ENCODE measurements at regions not wholly inside any gene's neighbourhood (a gene's known extent, or its start where the extent isn't known, plus 50 kb on each side); places are given as distances from the start of the nearest gene placed in this dataset.
"Not testable (repeated sequence)": the region's sequence is repeated elsewhere in the genome, so short reads cannot be mapped to it uniquely, and the experiment has no call there.

GRCh38 chr10:37728830-37729229, 128.6 kb downstream of the ZNF248 start:
- no peak for DNase-seq (ENCODE audit: low spot score)
- Histone ChIP-seq H3K27me3 (ENCODE audit: control insufficient read depth in 4 of 4, insufficient read depth in 4 of 4, low read length in 3 of 4) (no peaks in the 10 kb centered on the region), H3K4me1 (ENCODE audit: control insufficient read depth in 4 of 4, insufficient read depth in 4 of 4, low read length in 3 of 4) (no peaks in the 10 kb centered on the region), H3K4me3 (ENCODE audit: low read depth in 1 of 3, low read length in 3 of 3) (no peak overlapping the region), H3K36me3 (ENCODE audit: control insufficient read depth in 4 of 4, insufficient read depth in 3 of 4, low read depth in 1 of 4, low read length in 3 of 4) (no peaks in the 10 kb centered on the region), H3K27ac (ENCODE audit: low read depth in 1 of 2, low read length in 2 of 2) (no peak overlapping the region), H3K9ac (ENCODE audit: low read depth in 1 of 2, low read length in 2 of 2) (no peak overlapping the region), H3K9me3 (ENCODE audit: control insufficient read depth in 4 of 4, low read length in 3 of 4) (peaks cover 0 to 1% (median 0%) of the 10 kb centered on the region in 4 donors)
- 85% methylated on average over 5 of the region's 5 CpGs for WGBS
- TF ChIP-seq YY1 (IDR thresholded peaks at IDR 0.05) (no peak), GABPA (IDR thresholded peaks at IDR 0.05 in 1 of 2, conservative IDR thresholded peaks at IDR 0.05 in 1 of 2) (no peak)

GRCh38 chr10:37727491-37728352, 129.7 kb downstream of the ZNF248 start:
- DNase-seq (ENCODE audit: low spot score) = no peak
- no peak overlapping the region for H3K27ac ChIP-seq (ENCODE audit: low read depth in 1 of 2, low read length in 2 of 2)
- H3K4me3 ChIP-seq (ENCODE audit: low read depth in 1 of 3, low read length in 3 of 3) = no peak overlapping the region
- TF ChIP-seq TAF1 (conservative IDR thresholded peaks at IDR 0.05) = no peak
- TF ChIP-seq FOXA2 (IDR thresholded peaks at IDR 0.05) = no peak
- TF ChIP-seq HNF4A (conservative IDR thresholded peaks at IDR 0.05) = no peak
- no peak for TF ChIP-seq ATF3 (IDR thresholded peaks at IDR 0.05)
- no peaks in the 10 kb centered on the region for H3K36me3 ChIP-seq (ENCODE audit: control insufficient read depth in 4 of 4, insufficient read depth in 3 of 4, low read depth in 1 of 4, low read length in 3 of 4)
- H3K9ac ChIP-seq (ENCODE audit: low read depth in 1 of 2, low read length in 2 of 2) = no peak overlapping the region
- WGBS = 84% methylated on average over 12 of the region's 12 CpGs
- no peaks in the 10 kb centered on the region for H3K27me3 ChIP-seq (ENCODE audit: control insufficient read depth in 4 of 4, insufficient read depth in 4 of 4, low read length in 3 of 4)
- H3K4me1 ChIP-seq (ENCODE audit: control insufficient read depth in 4 of 4, insufficient read depth in 4 of 4, low read length in 3 of 4) = no peaks in the 10 kb centered on the region
- peaks cover 0 to 1% (median 0%) of the 10 kb centered on the region in 4 donors for H3K9me3 ChIP-seq (ENCODE audit: control insufficient read depth in 4 of 4, low read length in 3 of 4)

- no peak for DNase-seq (ENCODE audit: low spot score)
- TF ChIP-seq MAX (IDR thresholded peaks at IDR 0.05) (no peak), HNF4A (conservative IDR thresholded peaks at IDR 0.05) (no peak), SP1 (IDR thresholded peaks at IDR 0.05) (no peak), JUND (IDR thresholded peaks at IDR 0.05) (no peak), TAF1 (conservative IDR thresholded peaks at IDR 0.05) (no peak), GABPA (IDR thresholded peaks at IDR 0.05 in 1 of 2, conservative IDR thresholded peaks at IDR 0.05 in 1 of 2) (no peak), HNF4G (IDR thresholded peaks at IDR 0.05) (no peak), CTCF (IDR thresholded peaks at IDR 0.05; ENCODE audit: low read depth, low read length, missing input control) (no peak)
- WGBS = 79% methylated on average over 3 of the region's 3 CpGs
- Histone ChIP-seq H3K36me3 (ENCODE audit: control insufficient read depth in 4 of 4, insufficient read depth in 3 of 4, low read depth in 1 of 4, low read length in 3 of 4) (no peaks in the 10 kb centered on the region), H3K9ac (ENCODE audit: low read depth in 1 of 2, low read length in 2 of 2) (no peak overlapping the region), H3K4me1 (ENCODE audit: control insufficient read depth in 4 of 4, insufficient read depth in 4 of 4, low read length in 3 of 4) (no peaks in the 10 kb centered on the region), H3K27me3 (ENCODE audit: control insufficient read depth in 4 of 4, insufficient read depth in 4 of 4, low read length in 3 of 4) (no peaks in the 10 kb centered on the region), H3K27ac (ENCODE audit: low read depth in 1 of 2, low read length in 2 of 2) (no peak overlapping the region), H3K4me3 (ENCODE audit: low read depth in 1 of 3, low read length in 3 of 3) (no peak overlapping the region), H3K9me3 (ENCODE audit: control insufficient read depth in 4 of 4, low read length in 3 of 4) (peaks cover 0 to 4% (median under 1%) of the 10 kb centered on the region in 4 donors)
Observed at GRCh38 chr10:37721100-37721499, 136.3 kb downstream of the ZNF248 start.

- not testable (repeated sequence) for DNase-seq (ENCODE audit: low spot score)
Observed at GRCh38 chr10:37718060-37718459, 139.3 kb downstream of the ZNF248 start.

More at GRCh38 chr10:37718060-37718459, 139.3 kb downstream of the ZNF248 start:
- H3K9me3 ChIP-seq (ENCODE audit: control insufficient read depth in 4 of 4, low read length in 3 of 4); H3K27me3 ChIP-seq (ENCODE audit: control insufficient read depth in 4 of 4, insufficient read depth in 4 of 4, low read length in 3 of 4); H3K4me3 ChIP-seq (ENCODE audit: low read depth in 1 of 3, low read length in 3 of 3); H3K27ac ChIP-seq (ENCODE audit: low read depth in 1 of 2, low read length in 2 of 2); H3K4me1 ChIP-seq (ENCODE audit: control insufficient read depth in 4 of 4, insufficient read depth in 4 of 4, low read length in 3 of 4); H3K36me3 ChIP-seq (ENCODE audit: control insufficient read depth in 4 of 4, insufficient read depth in 3 of 4, low read depth in 1 of 4, low read length in 3 of 4); H3K9ac ChIP-seq (ENCODE audit: low read depth in 1 of 2, low read length in 2 of 2): not testable (repeated sequence)
- WGBS = 78% methylated on average over 6 of the region's 6 CpGs

All from liver (tissue), 8 donors.